ENCODE measurements at regions not wholly inside any gene's neighbourhood (a gene's known extent, or its start where the extent isn't known, plus 50 kb on each side); places are given as distances from the start of the nearest gene placed in this dataset.
"Not testable (repeated sequence)": the region's sequence is repeated elsewhere in the genome, so short reads cannot be mapped to it uniquely, and the experiment has no call there.

DNA sequence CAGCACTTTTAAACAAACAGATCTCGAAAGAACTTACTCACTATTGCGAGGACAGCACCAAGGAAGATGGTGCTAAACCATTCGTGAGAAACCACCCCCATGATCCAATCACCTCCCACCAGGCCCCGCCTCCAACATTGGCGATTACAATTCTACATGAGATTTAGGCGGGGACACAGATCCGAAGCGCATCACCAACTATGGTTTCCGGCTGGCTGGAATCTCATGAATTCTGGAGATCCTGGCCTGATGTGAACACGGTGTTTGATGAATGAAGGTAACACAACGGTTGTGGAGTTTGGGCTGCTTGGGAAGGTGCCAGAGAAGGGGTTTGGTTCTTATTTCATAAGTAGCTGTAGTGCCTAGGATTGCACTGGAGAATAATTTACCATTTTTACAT is 216.7 kb downstream of the EMX2 start:
- no peak overlapping the region for H3K4me3 ChIP-seq (ENCODE audit: low read depth in 1 of 2, low read length in 2 of 2)
- peaks cover 0 to 2% of the 10 kb centered on the region in 2 donors for H3K27me3 ChIP-seq (ENCODE audit: control insufficient read depth in 1 of 2, insufficient read depth in 2 of 2, low read length in 2 of 2)
- no peaks in the 10 kb centered on the region for H3K4me1 ChIP-seq (ENCODE audit: control insufficient read depth in 1 of 2, insufficient read depth in 2 of 2, low read length in 2 of 2)
- no peak overlapping the region for H3K27ac ChIP-seq (ENCODE audit: low read depth, low read length)
- no peaks in the 10 kb centered on the region for H3K9me3 ChIP-seq (ENCODE audit: control insufficient read depth in 1 of 2, low read length in 2 of 2)
- H3K9ac ChIP-seq (ENCODE audit: low read depth in 1 of 2, low read length in 2 of 2), result no peak overlapping the region
- no peaks in the 10 kb centered on the region for H3K36me3 ChIP-seq (ENCODE audit: control insufficient read depth in 1 of 2, insufficient read depth in 2 of 2, low read length in 2 of 2)

DNA sequence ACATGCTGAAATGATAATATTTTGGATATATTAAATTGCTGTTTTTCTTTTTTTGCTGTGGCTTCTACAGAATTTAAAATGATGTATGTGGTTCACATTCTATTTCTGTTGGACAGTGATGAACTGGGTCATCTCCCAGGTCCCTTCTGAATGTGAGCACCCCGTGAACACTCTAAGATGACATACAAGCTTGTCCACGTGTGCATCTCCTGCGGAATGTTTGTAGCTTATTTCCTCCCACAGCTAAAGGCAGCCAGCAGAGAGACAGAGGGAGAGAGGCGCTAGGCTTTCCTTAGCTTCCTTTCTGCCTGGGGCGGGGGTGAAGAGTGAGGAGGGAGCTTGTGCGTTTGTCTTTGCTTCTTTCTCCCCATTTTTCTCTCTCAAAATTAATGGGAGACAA is 219.1 kb downstream of the EMX2 start:
- H3K9me3 ChIP-seq (ENCODE audit: control insufficient read depth in 1 of 2, low read length in 2 of 2), result no peaks in the 10 kb centered on the region
- H3K4me1 ChIP-seq (ENCODE audit: control insufficient read depth in 1 of 2, insufficient read depth in 2 of 2, low read length in 2 of 2), result no peaks in the 10 kb centered on the region
- peaks cover 0 to 2% of the 10 kb centered on the region in 2 donors for H3K27me3 ChIP-seq (ENCODE audit: control insufficient read depth in 1 of 2, insufficient read depth in 2 of 2, low read length in 2 of 2)
- H3K9ac ChIP-seq (ENCODE audit: low read depth in 1 of 2, low read length in 2 of 2), result no peak overlapping the region
- H3K36me3 ChIP-seq (ENCODE audit: control insufficient read depth in 1 of 2, insufficient read depth in 2 of 2, low read length in 2 of 2), result no peaks in the 10 kb centered on the region
- H3K4me3 ChIP-seq (ENCODE audit: low read depth in 1 of 2, low read length in 2 of 2), result no peak overlapping the region
- H3K27ac ChIP-seq (ENCODE audit: low read depth, low read length), result no peak overlapping the region

DNA sequence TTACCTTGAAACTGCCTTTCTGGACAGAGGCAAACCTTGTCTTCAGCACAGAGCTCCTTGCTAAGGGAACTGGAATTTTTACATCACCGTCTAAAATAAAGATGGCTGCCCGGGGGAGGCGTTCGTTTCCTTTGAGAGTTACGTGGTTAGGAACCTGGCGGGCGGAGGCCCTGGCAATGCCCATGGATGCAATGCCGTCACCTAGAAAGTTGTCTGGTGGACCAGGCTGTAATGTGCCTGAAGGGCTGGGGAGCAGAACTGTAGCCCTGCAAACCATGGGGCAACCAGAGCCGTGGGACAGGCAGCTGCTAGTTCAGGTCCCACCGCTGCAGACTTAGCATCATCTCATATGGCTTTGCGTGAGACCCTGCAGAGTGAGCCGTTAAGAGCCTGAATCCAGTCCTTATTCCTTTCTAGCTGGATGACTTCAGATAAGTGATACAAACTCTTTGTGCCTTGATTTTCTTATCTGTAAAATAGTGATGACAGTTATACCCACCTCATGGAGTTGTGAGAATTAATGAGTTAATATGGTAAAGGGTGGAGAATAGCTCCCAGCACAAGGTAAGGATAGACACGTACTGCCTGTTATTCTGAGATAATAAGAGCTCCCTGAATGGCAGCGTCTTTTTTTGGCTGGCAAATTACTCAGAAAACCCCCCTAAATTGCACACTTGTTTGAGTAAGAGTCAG is 219.7 kb downstream of the EMX2 start:
- Histone ChIP-seq H3K9ac (ENCODE audit: low read depth in 1 of 2, low read length in 2 of 2) (no peak overlapping the region), H3K27ac (ENCODE audit: low read depth, low read length) (no peak overlapping the region), H3K4me3 (ENCODE audit: low read depth in 1 of 2, low read length in 2 of 2) (no peak overlapping the region), H3K36me3 (ENCODE audit: control insufficient read depth in 1 of 2, insufficient read depth in 2 of 2, low read length in 2 of 2) (no peaks in the 10 kb centered on the region), H3K27me3 (ENCODE audit: control insufficient read depth in 1 of 2, insufficient read depth in 2 of 2, low read length in 2 of 2) (peaks cover 0 to 2% of the 10 kb centered on the region in 2 donors), H3K9me3 (ENCODE audit: control insufficient read depth in 1 of 2, low read length in 2 of 2) (no peaks in the 10 kb centered on the region), H3K4me1 (ENCODE audit: control insufficient read depth in 1 of 2, insufficient read depth in 2 of 2, low read length in 2 of 2) (no peaks in the 10 kb centered on the region)

DNA sequence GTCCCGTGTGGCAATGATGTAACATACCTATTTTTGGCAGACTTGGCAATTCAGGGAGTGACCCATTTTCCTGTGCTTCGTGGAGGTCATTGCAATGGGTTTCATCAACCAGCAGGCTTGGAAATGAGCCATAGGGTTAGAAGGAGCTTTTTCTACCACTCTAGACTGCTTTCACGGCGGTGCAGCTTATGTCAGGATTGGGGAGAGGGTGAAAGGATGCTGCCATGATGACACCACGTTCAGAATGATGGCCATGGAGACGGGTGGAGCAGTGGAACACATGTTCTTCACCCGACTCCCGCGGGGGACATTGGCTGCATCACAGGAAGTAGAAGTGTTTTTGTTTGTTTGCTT is 220.2 kb downstream of the EMX2 start:
- Histone ChIP-seq H3K36me3 (ENCODE audit: control insufficient read depth in 1 of 2, insufficient read depth in 2 of 2, low read length in 2 of 2) (no peaks in the 10 kb centered on the region), H3K27me3 (ENCODE audit: control insufficient read depth in 1 of 2, insufficient read depth in 2 of 2, low read length in 2 of 2) (peaks cover 0 to 2% of the 10 kb centered on the region in 2 donors), H3K4me1 (ENCODE audit: control insufficient read depth in 1 of 2, insufficient read depth in 2 of 2, low read length in 2 of 2) (no peaks in the 10 kb centered on the region), H3K27ac (ENCODE audit: low read depth, low read length) (no peak overlapping the region), H3K4me3 (ENCODE audit: low read depth in 1 of 2, low read length in 2 of 2) (no peak overlapping the region), H3K9ac (ENCODE audit: low read depth in 1 of 2, low read length in 2 of 2) (no peak overlapping the region), H3K9me3 (ENCODE audit: control insufficient read depth in 1 of 2, low read length in 2 of 2) (no peaks in the 10 kb centered on the region)

DNA sequence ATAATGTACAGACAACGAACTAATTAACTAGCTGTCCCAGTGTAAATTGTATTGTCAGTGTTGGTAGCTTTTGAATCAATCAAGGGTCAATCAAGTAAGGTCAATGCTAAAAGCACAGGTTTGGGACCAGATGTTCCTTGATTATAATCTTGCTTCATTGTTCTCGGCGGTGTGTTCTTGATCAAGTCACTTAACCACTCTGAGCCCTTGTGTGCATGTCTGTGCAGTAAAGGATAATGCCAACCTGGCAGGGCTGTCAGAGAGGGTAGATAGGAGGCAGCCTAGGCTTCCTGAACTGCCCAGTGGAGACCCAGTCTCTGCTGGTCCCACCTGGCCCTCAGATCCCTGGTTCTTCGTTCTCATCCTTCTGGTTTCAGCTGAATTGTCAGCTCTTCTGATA is 221.0 kb downstream of the EMX2 start:
- no peaks in the 10 kb centered on the region for H3K9me3 ChIP-seq (ENCODE audit: control insufficient read depth in 1 of 2, low read length in 2 of 2)
- H3K4me3 ChIP-seq (ENCODE audit: low read depth in 1 of 2, low read length in 2 of 2), result no peak overlapping the region
- H3K27me3 ChIP-seq (ENCODE audit: control insufficient read depth in 1 of 2, insufficient read depth in 2 of 2, low read length in 2 of 2), result peaks cover 0 to 2% of the 10 kb centered on the region in 2 donors
- H3K4me1 ChIP-seq (ENCODE audit: control insufficient read depth in 1 of 2, insufficient read depth in 2 of 2, low read length in 2 of 2), result no peaks in the 10 kb centered on the region
- H3K27ac ChIP-seq (ENCODE audit: low read depth, low read length), result no peak overlapping the region
- no peaks in the 10 kb centered on the region for H3K36me3 ChIP-seq (ENCODE audit: control insufficient read depth in 1 of 2, insufficient read depth in 2 of 2, low read length in 2 of 2)
- no peak overlapping the region for H3K9ac ChIP-seq (ENCODE audit: low read depth in 1 of 2, low read length in 2 of 2)

DNA sequence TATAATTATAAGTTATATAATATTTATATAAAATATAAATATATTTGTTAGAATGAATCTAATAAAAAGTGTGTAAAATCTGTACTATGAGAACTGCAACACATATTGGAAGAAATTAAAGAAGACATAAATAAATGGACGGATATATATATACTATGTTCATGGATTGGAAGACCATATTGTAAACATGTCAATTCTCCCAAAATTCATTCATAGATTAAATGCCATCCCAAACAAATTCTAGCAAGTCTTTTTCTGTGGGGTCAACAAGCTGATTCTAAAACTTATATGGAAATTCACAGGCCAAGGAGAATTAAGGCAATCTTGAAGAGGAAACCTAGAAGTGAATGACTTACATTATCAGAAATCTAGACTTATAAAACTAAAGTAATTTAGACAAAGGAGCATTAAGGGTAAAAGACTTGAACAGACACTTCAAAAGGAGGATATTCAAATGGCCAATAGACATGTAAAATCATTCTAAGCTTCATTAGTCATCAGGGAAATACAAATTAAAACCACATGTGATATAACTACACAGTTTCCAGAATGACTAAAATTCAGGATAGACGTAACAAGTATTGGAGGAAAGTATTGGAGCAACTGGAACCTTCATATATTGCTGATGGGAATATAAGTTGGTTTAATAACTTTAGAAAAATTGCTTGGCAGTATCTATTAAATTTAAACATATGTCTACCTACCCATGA is 225.9 kb downstream of the EMX2 start:
- no peaks in the 10 kb centered on the region for H3K9me3 ChIP-seq (ENCODE audit: control insufficient read depth in 1 of 2, low read length in 2 of 2)
- H3K27ac ChIP-seq (ENCODE audit: low read depth, low read length), result no peak overlapping the region
- no peaks in the 10 kb centered on the region for H3K4me1 ChIP-seq (ENCODE audit: control insufficient read depth in 1 of 2, insufficient read depth in 2 of 2, low read length in 2 of 2)
- H3K4me3 ChIP-seq (ENCODE audit: low read depth in 1 of 2, low read length in 2 of 2), result no peak overlapping the region
- no peaks in the 10 kb centered on the region for H3K36me3 ChIP-seq (ENCODE audit: control insufficient read depth in 1 of 2, insufficient read depth in 2 of 2, low read length in 2 of 2)
- no peak overlapping the region for H3K9ac ChIP-seq (ENCODE audit: low read depth in 1 of 2, low read length in 2 of 2)
- no peaks in the 10 kb centered on the region for H3K27me3 ChIP-seq (ENCODE audit: control insufficient read depth in 1 of 2, insufficient read depth in 2 of 2, low read length in 2 of 2)

DNA sequence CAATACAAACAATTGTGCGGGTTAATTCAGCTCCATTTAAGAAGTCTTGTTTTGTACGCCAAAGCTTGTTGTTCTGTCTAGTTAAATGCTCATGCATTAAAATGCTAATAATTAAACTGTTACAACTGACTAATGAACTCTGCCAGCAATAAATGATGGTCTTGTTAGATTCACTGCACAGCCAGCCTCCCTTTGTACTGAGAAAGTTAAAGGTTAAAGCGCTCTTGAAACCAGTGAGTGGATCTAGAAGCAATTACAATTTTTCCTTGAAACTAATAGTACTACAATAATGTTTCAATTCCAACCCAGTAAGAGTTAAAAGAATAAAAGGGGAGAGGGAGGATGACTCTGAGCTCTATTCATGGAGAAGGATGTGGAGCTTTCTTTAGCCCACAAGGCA is 233.0 kb downstream of the EMX2 start:
- Histone ChIP-seq H3K27me3 (ENCODE audit: control insufficient read depth in 1 of 2, insufficient read depth in 2 of 2, low read length in 2 of 2) (no peaks in the 10 kb centered on the region), H3K4me1 (ENCODE audit: control insufficient read depth in 1 of 2, insufficient read depth in 2 of 2, low read length in 2 of 2) (no peaks in the 10 kb centered on the region), H3K4me3 (ENCODE audit: low read depth in 1 of 2, low read length in 2 of 2) (no peak overlapping the region), H3K9ac (ENCODE audit: low read depth in 1 of 2, low read length in 2 of 2) (no peak overlapping the region), H3K36me3 (ENCODE audit: control insufficient read depth in 1 of 2, insufficient read depth in 2 of 2, low read length in 2 of 2) (no peaks in the 10 kb centered on the region), H3K9me3 (ENCODE audit: control insufficient read depth in 1 of 2, low read length in 2 of 2) (no peaks in the 10 kb centered on the region), H3K27ac (ENCODE audit: low read depth, low read length) (no peak overlapping the region)

DNA sequence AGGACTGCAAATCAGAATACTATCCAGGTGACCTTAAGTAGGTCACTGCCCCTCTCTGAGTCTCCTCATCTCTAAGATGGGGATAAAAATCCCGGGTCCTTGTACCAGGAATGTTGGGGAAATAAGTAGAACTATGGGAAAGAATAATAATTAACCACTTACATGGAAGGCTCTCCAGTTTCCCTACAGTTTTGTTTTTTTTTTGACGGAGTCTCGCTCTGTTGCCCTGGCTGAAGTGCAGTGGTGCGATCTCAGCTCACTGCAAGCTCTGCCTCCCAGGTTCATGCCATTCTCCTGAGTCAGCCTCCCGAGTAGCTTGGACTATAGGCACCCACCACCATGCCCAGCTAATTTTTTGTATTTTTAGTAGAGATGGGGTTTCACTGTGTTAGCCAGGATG is 234.7 kb downstream of the EMX2 start:
- H3K9ac ChIP-seq (ENCODE audit: low read depth in 1 of 2, low read length in 2 of 2); H3K4me3 ChIP-seq (ENCODE audit: low read depth in 1 of 2, low read length in 2 of 2); H3K27me3 ChIP-seq (ENCODE audit: control insufficient read depth in 1 of 2, insufficient read depth in 2 of 2, low read length in 2 of 2); H3K27ac ChIP-seq (ENCODE audit: low read depth, low read length); H3K9me3 ChIP-seq (ENCODE audit: control insufficient read depth in 1 of 2, low read length in 2 of 2); H3K4me1 ChIP-seq (ENCODE audit: control insufficient read depth in 1 of 2, insufficient read depth in 2 of 2, low read length in 2 of 2); H3K36me3 ChIP-seq (ENCODE audit: control insufficient read depth in 1 of 2, insufficient read depth in 2 of 2, low read length in 2 of 2): not testable (repeated sequence)

DNA sequence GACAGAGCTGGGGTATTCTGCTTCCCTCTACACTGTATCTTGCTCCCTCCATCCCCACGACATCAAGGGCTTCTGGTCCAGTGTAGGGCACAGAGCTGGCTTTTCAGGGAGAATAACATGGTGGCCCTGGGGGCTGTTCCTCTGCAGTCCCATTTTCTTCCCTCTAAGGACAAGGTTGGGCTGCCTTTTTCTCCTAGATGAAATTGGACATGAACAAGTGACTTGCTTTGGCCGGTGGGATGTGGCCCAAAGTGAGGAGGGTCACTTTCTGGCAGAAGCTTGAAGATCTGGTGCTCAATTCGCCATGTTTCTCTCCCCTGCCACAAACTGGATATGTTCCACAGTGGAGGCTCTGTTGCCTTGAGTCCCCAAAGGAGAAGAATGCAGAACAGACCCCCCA is 235.7 kb downstream of the EMX2 start:
- Histone ChIP-seq H3K27ac (ENCODE audit: low read depth, low read length) (no peak overlapping the region), H3K4me1 (ENCODE audit: control insufficient read depth in 1 of 2, insufficient read depth in 2 of 2, low read length in 2 of 2) (no peaks in the 10 kb centered on the region), H3K4me3 (ENCODE audit: low read depth in 1 of 2, low read length in 2 of 2) (no peak overlapping the region), H3K9ac (ENCODE audit: low read depth in 1 of 2, low read length in 2 of 2) (no peak overlapping the region), H3K27me3 (ENCODE audit: control insufficient read depth in 1 of 2, insufficient read depth in 2 of 2, low read length in 2 of 2) (no peaks in the 10 kb centered on the region), H3K9me3 (ENCODE audit: control insufficient read depth in 1 of 2, low read length in 2 of 2) (no peaks in the 10 kb centered on the region), H3K36me3 (ENCODE audit: control insufficient read depth in 1 of 2, insufficient read depth in 2 of 2, low read length in 2 of 2) (no peaks in the 10 kb centered on the region)

DNA sequence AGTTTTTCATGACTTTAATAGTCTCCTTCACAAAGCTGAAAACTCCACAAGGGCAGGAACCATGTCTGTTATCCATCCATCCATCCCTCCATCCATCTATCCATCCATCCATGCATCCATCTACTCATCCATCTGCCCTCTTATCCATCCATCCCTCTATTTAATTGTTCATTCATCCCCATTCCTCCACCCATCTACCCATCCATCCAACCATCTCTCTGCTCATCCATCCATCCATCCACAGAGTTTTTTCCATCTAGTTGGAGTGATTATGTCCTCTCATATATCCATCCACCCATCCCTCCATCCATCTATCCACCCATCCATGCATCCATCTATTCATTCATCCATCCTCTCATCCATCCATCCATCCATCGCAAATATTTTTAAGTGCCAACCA is 237.9 kb downstream of the EMX2 start:
- Histone ChIP-seq H3K27ac (ENCODE audit: low read depth, low read length) (no peak overlapping the region), H3K9me3 (ENCODE audit: control insufficient read depth in 1 of 2, low read length in 2 of 2) (no peaks in the 10 kb centered on the region), H3K9ac (ENCODE audit: low read depth in 1 of 2, low read length in 2 of 2) (no peak overlapping the region), H3K4me3 (ENCODE audit: low read depth in 1 of 2, low read length in 2 of 2) (no peak overlapping the region), H3K4me1 (ENCODE audit: control insufficient read depth in 1 of 2, insufficient read depth in 2 of 2, low read length in 2 of 2) (no peaks in the 10 kb centered on the region), H3K36me3 (ENCODE audit: control insufficient read depth in 1 of 2, insufficient read depth in 2 of 2, low read length in 2 of 2) (no peaks in the 10 kb centered on the region), H3K27me3 (ENCODE audit: control insufficient read depth in 1 of 2, insufficient read depth in 2 of 2, low read length in 2 of 2) (no peaks in the 10 kb centered on the region)

Measured in duodenal mucosa (tissue), 2 donors.